ENCODE measurements at regions not wholly inside any gene's neighbourhood (a gene's known extent, or its start where the extent isn't known, plus 50 kb on each side); places are given as distances from the start of the nearest gene placed in this dataset.

DNA sequence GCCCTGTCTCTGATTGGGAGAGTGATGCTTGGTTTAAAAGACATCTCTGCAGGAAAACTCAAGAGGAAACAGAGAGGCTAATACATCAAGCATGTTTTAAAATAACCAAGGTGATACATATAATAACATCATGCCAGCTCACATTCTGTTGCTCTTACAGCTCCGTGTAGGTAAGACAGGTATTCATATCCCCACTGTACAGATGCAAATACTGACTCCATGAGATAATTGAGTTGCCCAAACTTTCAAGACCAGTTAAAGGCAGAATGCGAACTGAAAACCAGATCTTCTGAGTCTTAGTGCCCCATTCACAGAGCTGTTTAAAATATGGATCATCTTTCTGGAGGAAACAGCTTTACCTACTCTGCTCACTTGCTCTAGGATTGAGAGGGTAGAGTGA is 214.0 kb downstream of the PIK3R1 start:
- no peak for TF ChIP-seq POLR2A (IDR thresholded peaks at IDR 0.05)
- no peak for TF ChIP-seq EP300 (IDR thresholded peaks at IDR 0.05; ENCODE audit: low read depth)
- intact Hi-C loops (cut with DNase I; ENCODE audit: low total_unique reads) (loop anchor here (10.0 kb wide), 1 partner anchor 75 kb away; no protein-coding TSS in a partner anchor), in situ Hi-C loops (cut with MboI; ENCODE audit: low pct_ligation_motif_present in 1 of 4, low pct_unique_long_range_greater_than_20kb in 1 of 4, low sequenced_read_pairs in 3 of 4) (no loop called here)
- DNase-seq: no peak
- H3K36me3 ChIP-seq: no peaks in the 10 kb centered on the region
- no peak overlapping the region for H3K4me3 ChIP-seq
- 88 to 93% methylated on average over 1 to 2 of the region's 2 CpGs for WGBS, 2 donors (ENCODE audit: low coverage in 1 of 2)
- peaks cover 3 to 27% (median 9%) of the 10 kb centered on the region in 4 donors for H3K4me1 ChIP-seq
- no peak overlapping the region for H3K27ac ChIP-seq
- H3K9me3 ChIP-seq: no peaks in the 10 kb centered on the region
- H3K27me3 ChIP-seq: no peaks in the 10 kb centered on the region

DNA sequence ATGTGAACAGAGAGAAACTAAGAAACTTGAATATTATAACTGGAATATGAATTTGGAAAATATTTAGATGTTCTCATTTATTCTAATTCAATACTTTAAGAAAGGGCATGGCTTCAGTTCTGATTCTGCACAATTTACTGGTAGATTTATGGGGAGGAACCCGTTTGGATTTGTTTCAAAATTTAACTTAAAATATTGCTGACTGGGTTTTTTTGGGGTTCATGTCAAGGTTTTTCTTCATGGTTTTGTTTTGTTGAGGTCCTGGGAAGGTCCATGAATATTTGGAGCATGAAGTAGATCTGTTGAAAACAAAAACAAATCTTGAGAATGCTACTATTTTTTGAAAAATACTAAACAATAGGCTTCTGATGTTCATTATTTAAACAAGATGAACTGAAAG is 214.7 kb downstream of the PIK3R1 start:
- no peaks in the 10 kb centered on the region for H3K27me3 ChIP-seq
- no peaks in the 10 kb centered on the region for H3K9me3 ChIP-seq
- H3K4me3 ChIP-seq: no peak overlapping the region
- WGBS, 2 donors (ENCODE audit: low coverage in 1 of 2): 72 to 79% methylated on average over 1 of the region's 1 CpG
- H3K4me1 ChIP-seq: peaks cover 3 to 27% (median 4%) of the 10 kb centered on the region in 4 donors
- H3K36me3 ChIP-seq: no peaks in the 10 kb centered on the region
- in situ Hi-C loops (cut with MboI; ENCODE audit: low pct_ligation_motif_present in 1 of 4, low pct_unique_long_range_greater_than_20kb in 1 of 4, low sequenced_read_pairs in 3 of 4): no loop called here
- no peak for DNase-seq
- TF ChIP-seq, protein P1, sequence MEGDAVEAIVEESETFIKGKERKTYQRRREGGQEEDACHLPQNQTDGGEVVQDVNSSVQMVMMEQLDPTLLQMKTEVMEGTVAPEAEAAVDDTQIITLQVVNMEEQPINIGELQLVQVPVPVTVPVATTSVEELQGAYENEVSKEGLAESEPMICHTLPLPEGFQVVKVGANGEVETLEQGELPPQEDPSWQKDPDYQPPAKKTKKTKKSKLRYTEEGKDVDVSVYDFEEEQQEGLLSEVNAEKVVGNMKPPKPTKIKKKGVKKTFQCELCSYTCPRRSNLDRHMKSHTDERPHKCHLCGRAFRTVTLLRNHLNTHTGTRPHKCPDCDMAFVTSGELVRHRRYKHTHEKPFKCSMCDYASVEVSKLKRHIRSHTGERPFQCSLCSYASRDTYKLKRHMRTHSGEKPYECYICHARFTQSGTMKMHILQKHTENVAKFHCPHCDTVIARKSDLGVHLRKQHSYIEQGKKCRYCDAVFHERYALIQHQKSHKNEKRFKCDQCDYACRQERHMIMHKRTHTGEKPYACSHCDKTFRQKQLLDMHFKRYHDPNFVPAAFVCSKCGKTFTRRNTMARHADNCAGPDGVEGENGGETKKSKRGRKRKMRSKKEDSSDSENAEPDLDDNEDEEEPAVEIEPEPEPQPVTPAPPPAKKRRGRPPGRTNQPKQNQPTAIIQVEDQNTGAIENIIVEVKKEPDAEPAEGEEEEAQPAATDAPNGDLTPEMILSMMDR (IDR thresholded peaks at IDR 0.05): no peak
- TF ChIP-seq POLR2AphosphoS5 (IDR thresholded peaks at IDR 0.05): no peak
- H3K27ac ChIP-seq: no peak overlapping the region
- intact Hi-C loops (cut with DNase I; ENCODE audit: low total_unique reads): no loop called here

DNA sequence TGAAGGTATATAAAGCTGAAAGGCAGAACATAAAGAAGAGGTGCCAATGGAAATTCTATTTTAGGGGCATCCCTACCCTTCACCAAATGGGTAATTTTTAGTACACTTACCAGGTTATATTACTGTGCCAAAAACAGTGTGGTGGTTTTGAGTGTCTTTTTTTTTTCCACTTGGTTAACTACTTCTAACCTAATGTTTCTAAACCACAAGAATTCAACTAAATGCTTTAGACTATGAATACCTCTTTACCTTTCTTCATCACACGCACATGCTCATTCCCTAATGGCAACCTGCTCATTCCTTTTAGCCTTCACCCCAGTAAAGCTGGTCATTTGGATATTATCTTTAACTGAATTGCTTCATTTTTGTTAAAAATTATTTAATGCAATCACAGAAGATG is 215.6 kb downstream of the PIK3R1 start:
- TF ChIP-seq, protein P1 (IDR thresholded peaks at IDR 0.05): no peak
- TF ChIP-seq EP300 (IDR thresholded peaks at IDR 0.05; ENCODE audit: low read depth) (no peak), POLR2A (IDR thresholded peaks at IDR 0.05) (no peak), POLR2AphosphoS5 (IDR thresholded peaks at IDR 0.05) (no peak)
- Histone ChIP-seq H3K9me3 (no peaks in the 10 kb centered on the region), H3K27me3 (no peaks in the 10 kb centered on the region), H3K4me1 (peaks cover 0 to 29% (median 0%) of the 10 kb centered on the region in 4 donors), H3K4me3 (no peak overlapping the region), H3K36me3 (no peaks in the 10 kb centered on the region), H3K27ac (no peak overlapping the region)
- in situ Hi-C loops (cut with MboI; ENCODE audit: low pct_ligation_motif_present in 1 of 4, low pct_unique_long_range_greater_than_20kb in 1 of 4, low sequenced_read_pairs in 3 of 4): no loop called here
- 88 to 92% methylated on average over 1 of the region's 1 CpG for WGBS, 2 donors (ENCODE audit: low coverage in 1 of 2)
- intact Hi-C loops (cut with DNase I; ENCODE audit: low total_unique reads): no loop called here
- DNase-seq: no peak

DNA sequence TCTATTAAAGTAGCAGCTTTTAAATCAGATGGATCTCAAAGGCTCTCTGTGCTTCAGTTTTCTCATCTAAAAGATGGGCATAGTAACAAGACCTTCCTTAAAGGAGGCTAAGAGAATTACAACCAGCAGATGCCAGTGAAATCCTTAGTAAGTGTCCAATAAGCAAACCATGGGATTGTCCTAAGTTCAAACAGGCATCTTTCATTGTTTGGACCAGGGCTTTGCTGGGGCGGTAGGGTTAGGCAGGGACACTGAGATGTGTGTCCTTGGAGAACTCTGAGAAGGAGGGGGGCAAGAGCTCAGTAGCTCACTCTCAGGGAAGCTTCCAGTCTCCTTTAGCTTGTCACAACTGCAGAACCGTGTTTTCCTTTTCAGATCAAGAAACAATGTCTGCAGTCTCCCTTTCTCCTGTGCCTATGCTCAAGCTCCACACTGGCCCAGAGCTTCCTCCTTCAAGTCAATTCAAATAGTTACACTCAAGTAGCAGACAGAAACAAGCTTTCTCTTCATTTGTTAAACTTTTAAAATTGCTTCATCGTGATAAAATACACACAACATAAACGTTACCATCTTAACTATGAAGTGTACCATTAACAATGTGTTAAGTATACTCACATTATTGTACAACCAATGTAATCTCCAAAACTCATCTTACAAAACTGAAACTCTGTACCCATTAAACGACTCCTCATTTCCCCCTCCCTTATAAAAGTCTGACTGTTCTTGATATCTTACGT is 216.2 kb downstream of the PIK3R1 start:
- H3K4me1 ChIP-seq: peaks cover 0 to 29% (median 0%) of the 10 kb centered on the region in 4 donors
- H3K9me3 ChIP-seq: no peaks in the 10 kb centered on the region
- H3K27me3 ChIP-seq: no peaks in the 10 kb centered on the region
- WGBS, 2 donors (ENCODE audit: low coverage in 1 of 2): 76 to 78% methylated on average over 6 of the region's 6 CpGs
- no peak for DNase-seq
- H3K27ac ChIP-seq: no peak overlapping the region
- intact Hi-C loops (cut with DNase I; ENCODE audit: low total_unique reads) (no loop called here), in situ Hi-C loops (cut with MboI; ENCODE audit: low pct_ligation_motif_present in 1 of 4, low pct_unique_long_range_greater_than_20kb in 1 of 4, low sequenced_read_pairs in 3 of 4) (no loop called here)
- H3K4me3 ChIP-seq: no peak overlapping the region
- H3K36me3 ChIP-seq: no peaks in the 10 kb centered on the region
- TF ChIP-seq POLR2AphosphoS5 (IDR thresholded peaks at IDR 0.05): no peak
- TF ChIP-seq POLR2A (IDR thresholded peaks at IDR 0.05): no peak
- TF ChIP-seq, protein P1 (IDR thresholded peaks at IDR 0.05): no peak
- no peak for TF ChIP-seq EP300 (IDR thresholded peaks at IDR 0.05; ENCODE audit: low read depth)

DNA sequence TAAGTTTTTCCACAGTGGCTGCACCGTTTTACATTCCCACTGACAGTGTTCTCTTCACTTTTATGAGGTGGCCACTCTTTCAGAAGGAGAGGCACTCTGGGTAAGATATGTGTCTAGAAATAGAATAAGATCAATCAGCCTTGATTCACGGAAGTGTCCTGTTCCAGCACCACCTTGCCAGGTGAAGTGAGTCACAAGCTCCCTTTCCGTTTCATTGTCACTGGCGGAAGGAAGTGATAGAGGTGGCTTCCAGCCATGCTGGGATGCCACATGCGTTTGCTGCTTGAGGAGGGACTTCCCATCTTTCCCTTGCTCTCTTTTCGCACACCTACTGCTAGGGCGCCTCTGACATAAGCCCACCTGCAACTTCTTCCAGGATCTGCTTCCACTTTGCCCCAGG is 217.1 kb downstream of the PIK3R1 start:
- Histone ChIP-seq H3K27ac (no peak overlapping the region), H3K36me3 (no peaks in the 10 kb centered on the region), H3K4me3 (no peak overlapping the region), H3K27me3 (no peaks in the 10 kb centered on the region), H3K4me1 (peaks cover 0 to 29% (median 0%) of the 10 kb centered on the region in 4 donors), H3K9me3 (no peaks in the 10 kb centered on the region)
- no peak for TF ChIP-seq POLR2AphosphoS5 (IDR thresholded peaks at IDR 0.05)
- TF ChIP-seq, protein P1 (IDR thresholded peaks at IDR 0.05): no peak
- no peak for TF ChIP-seq EP300 (IDR thresholded peaks at IDR 0.05; ENCODE audit: low read depth)
- TF ChIP-seq POLR2A (IDR thresholded peaks at IDR 0.05): no peak
- DNase-seq: no peak
- 90 to 94% methylated on average over 3 to 7 of the region's 7 CpGs for WGBS, 2 donors (ENCODE audit: low coverage in 1 of 2)
- intact Hi-C loops (cut with DNase I; ENCODE audit: low total_unique reads) (no loop called here), in situ Hi-C loops (cut with MboI; ENCODE audit: low pct_ligation_motif_present in 1 of 4, low pct_unique_long_range_greater_than_20kb in 1 of 4, low sequenced_read_pairs in 3 of 4) (no loop called here)

Data from transverse colon (tissue), 4 donors.